Epithelial cell of proximal tubule (primary cell): ENCODE measurements at regions not wholly inside any gene's neighbourhood (a gene's known extent, or its start where the extent isn't known, plus 50 kb on each side); places are given as distances from the start of the nearest gene placed in this dataset.

Experiments
- DNase-seq: peaks from one replicate; pipeline ENCODE4 v3.0.0-alpha.2; 2011; ENCODE audit warnings: low read depth
- H3K4me3 ChIP-seq: 2 replicates; pipeline ENCODE4 v1.5.1; 2011; ENCODE audit warnings: low read depth, mild to moderate bottlenecking, low read length
- TF ChIP-seq, protein P1 (sequence below): conservative IDR thresholded peaks from 2 replicates; pipeline ENCODE4 v1.5.1; 2012; ENCODE audit warnings: low read depth, mild to moderate bottlenecking, low read length

DNA sequence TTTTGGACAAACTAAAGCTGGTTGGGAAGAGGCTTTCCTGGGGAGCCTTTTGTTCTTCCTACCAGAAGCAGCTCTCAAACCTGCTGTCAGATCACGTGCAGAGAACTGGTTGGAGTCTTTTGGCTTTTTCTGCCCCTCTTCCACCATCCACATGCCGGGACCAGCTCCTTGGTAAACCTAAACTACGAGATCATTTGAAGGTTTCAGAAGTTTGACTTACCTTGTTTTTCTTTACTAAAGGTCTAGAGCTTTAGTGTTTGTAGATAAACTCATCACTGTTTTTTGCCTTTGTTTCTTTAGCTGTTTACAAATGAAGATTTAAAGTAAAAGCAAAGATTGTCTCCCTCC, 113.4 kb downstream of the HLX start:
- no peak overlapping the region for H3K4me3 ChIP-seq
- TF ChIP-seq, protein P1, sequence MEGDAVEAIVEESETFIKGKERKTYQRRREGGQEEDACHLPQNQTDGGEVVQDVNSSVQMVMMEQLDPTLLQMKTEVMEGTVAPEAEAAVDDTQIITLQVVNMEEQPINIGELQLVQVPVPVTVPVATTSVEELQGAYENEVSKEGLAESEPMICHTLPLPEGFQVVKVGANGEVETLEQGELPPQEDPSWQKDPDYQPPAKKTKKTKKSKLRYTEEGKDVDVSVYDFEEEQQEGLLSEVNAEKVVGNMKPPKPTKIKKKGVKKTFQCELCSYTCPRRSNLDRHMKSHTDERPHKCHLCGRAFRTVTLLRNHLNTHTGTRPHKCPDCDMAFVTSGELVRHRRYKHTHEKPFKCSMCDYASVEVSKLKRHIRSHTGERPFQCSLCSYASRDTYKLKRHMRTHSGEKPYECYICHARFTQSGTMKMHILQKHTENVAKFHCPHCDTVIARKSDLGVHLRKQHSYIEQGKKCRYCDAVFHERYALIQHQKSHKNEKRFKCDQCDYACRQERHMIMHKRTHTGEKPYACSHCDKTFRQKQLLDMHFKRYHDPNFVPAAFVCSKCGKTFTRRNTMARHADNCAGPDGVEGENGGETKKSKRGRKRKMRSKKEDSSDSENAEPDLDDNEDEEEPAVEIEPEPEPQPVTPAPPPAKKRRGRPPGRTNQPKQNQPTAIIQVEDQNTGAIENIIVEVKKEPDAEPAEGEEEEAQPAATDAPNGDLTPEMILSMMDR, result no peak
- DNase-seq, result no peak

DNA sequence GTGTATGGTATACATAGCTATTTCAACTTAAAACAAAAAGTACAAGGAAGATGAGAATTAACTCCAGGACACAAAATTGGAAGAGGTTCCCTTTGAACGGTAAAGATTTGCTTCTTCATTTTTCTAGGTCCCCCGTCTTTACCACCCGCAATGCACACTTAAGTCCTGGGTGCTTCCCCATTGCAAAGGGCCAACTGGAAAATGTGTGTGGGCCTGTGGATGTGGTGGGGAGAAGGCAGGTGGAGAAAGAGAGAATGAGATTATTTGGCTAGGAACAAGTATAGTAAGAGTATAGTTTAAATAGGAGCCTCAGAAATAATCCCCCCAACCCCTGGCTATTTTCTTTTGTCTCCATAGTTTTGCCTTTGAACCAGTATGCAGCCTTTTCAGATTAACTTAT, 115.4 kb downstream of the HLX start:
- TF ChIP-seq, protein P1, result no peak
- DNase-seq, result no peak
- H3K4me3 ChIP-seq, result no peak overlapping the region

DNA sequence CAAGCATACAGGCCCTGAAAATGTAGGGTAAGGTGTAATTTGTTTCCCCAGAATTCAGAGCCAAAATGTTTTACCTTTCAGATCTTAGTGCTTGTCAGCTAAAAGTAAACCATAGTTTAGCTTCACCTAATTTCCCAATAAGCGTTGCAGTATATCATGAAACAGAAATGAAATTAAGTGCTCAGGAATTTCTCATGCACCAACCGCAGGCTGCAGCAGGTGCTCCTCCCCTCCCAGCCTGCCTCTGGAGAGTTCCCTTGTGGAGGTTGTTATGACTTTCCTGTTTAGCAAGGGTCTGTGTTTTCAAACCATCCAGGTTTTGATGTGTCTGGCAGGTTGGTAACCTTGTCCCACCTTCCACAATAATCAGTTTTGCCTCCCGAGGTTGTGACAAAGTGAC, 118.5 kb downstream of the HLX start:
- H3K4me3 ChIP-seq, result no peak overlapping the region
- TF ChIP-seq, protein P1, result no peak
- DNase-seq, result no peak

DNA sequence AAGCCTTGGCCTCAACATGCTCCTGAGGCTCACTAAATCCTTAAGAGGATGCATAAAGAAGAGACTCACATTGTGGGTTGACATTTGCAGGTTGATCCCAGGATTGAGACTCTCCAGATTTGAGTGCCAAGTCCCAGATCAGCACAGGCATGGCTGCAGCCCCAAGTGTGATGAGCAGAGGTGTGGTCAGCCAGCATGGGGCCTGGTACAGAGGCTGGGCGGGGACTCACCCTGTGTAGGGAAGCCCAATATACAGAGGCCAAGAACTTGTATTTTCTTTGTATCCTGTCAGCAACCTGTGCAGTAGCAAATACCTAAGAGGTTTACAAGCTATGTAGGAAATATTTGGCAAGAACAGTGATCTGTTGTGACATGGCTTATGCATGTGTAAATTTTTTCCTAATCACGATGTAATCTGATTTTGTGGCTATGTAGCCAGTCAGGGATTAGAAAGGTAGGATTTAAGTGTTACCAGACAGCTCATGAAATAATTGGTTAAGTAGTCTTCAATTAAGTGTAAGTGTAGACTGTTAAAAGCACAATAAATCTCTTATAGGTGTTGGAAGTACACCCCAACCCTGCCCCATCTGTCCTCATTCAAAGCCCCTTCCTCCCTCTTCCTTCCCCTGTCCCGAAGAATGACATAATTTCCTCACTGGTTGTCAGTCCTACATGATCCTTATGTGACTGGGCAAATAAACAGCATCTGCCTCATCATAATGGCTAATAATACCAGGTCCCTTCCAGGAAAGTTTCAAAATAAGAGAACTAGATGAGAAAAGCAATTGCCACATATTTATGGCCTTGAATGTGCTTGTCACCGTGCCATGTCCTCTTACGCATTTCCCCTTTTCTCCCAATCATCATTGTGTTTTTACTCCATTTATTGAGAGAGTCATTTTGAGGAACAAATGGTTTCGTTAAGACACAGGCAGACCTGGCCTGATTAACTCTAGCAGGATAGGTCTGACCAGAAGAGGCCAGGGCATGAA, 120.9 kb downstream of the HLX start:
- TF ChIP-seq, protein P1, result no peak
- H3K4me3 ChIP-seq, result no peak overlapping the region
- no peak for DNase-seq

DNA sequence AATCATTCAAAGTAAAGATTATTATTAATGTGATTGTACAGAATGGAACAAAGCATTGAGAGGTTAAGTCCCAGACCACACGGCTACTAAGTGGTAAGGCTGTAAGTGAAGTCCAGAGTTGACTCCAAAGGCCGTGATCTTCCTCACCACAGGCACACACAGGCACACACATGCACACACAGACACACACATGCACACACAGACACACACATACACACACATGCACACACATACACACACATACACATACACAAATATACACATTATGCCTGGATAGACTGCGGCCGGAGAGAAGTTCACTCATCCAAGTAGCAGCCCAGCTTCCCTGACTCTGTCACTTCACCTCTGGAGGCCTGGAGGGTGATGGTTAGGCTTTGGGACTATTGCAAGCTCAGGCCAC, 121.9 kb downstream of the HLX start:
- TF ChIP-seq, protein P1, result no peak
- no peak for DNase-seq
- H3K4me3 ChIP-seq, result no peak overlapping the region

DNA sequence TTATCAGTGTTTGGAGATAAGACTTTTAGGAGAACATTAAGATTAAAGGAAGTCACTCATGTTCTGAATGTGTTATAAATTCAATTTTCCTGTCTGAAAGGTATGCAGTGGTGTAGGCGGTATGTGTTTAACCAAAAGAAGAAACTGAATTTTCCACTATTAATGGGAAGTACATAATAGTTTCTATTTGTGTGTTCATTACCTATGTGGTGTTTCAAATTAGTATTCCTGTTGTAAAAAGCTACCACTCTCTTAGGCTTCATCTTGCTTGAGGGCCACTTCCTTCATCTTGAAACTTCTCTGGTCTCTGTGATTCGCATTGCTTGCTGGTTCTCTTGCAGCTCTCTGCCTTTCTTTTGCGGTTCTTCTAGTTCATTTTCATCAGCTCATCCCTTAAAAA, 123.4 kb downstream of the HLX start:
- no peak overlapping the region for H3K4me3 ChIP-seq
- TF ChIP-seq, protein P1, result no peak
- DNase-seq, result no peak

DNA sequence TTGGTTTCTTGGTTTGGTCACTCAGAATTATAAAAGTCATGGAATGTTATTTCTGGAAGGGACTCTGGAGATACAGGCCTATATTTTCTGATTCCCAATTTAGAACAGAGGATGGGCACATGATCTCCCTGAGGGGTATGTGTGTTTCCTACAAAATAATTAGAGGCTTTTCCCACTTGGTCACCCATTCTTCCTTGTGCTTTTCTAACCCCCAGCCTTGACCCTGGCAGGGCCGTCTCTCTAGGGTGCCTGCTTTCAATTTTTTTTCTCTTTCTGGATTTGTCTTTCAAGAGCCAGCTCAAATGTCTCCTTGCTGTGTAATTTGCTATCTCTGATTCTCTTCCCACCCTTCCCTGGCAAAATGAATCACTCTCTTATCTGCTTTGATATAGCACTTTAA, 131.9 kb downstream of the HLX start:
- no peak overlapping the region for H3K4me3 ChIP-seq
- TF ChIP-seq, protein P1, result no peak
- DNase-seq, result no peak
